GM21423 (cell line): ENCODE measurements at regions not wholly inside any gene's neighbourhood (a gene's known extent, or its start where the extent isn't known, plus 50 kb on each side); places are given as distances from the start of the nearest gene placed in this dataset.

Experiments used
- ATAC-seq: cut with Tn5 transposase; IDR thresholded peaks from one replicate; pipeline ENCODE4 v1.9.1; 2021; ENCODE audit warnings: mild to moderate bottlenecking, moderate library complexity; ENCODE audit not compliant: unreplicated experiment

DNA sequence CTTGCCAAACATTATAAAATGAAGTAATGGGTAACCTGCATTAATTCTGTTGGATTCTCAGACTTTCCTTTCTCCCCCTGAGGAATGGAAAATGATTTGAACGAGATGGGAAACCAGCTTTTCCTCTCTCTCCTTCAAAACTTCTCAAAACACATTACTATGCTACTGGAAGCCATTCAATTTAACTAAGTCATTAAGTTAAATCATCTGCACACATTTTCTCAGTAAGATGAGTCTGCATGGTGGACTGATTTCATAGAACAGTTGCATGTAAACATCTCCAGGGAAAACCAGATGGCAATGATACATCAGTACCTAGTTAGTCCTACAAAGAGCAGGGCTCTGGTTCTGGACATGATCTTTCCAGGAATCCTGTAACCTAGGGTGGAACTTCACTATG is 59.9 kb downstream of the BMP4 start:
- no peak for ATAC-seq

DNA sequence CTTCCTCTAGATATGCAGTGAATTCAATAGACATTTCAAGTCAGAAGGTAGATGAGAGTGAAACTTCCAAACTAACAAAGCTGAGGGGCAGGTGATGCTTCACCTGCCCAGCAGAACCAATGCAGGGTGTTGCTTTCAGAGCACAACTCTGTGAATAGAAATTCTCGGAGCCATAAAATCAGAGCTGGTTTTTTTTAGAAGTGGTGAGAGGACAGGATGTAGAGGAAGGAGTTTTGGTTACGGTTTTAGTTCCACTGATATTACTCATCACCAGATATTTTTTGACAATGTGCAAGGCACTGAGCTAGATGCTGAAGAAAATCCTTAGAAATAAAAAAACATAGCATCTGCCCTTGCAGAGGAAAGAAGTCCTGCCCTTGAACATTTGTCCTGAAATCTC is 62.2 kb downstream of the BMP4 start:
- ATAC-seq: peak; percentile 81

DNA sequence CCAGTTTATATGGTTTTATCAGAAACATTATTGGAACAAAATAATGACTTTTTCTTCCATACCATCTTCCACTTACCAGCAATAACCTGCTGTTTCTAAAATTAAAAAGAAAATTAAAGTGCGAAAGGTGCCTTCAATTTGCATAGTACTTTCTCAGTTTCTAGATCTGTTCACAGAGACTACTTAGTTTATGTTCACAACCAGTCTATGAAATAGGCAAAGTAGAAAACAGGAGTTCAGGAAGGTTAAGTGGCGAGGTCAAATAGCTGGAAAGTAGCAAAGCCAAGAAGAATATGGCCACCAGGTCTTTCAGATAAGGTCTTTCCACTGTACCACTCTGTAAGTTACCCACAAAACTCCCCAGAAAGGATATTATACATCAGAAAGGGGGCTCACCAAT is 63.3 kb downstream of the BMP4 start:
- ATAC-seq: no peak

DNA sequence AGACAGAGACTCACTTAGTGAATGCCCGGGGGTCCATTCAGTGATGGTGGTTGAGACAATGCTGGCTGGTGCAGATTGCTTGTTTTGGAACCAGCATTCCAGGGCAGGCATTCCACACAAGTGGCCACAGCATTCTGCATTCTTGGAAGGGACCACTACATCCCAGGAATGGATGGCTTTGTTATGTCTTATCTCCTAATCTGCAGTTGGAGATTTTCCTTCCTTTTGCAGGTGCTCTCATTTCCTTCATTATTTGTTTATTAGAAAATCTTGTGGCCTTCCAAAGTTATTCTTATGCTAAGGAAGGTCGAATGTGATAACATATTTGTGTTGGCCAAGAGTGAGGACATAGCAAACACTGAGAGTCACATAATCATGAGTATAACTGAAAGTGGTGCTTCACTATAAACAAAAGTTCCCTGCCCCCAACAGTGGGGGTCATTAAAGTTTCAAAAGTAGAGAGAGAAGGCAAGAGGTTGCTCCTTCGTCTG is 66.0 kb downstream of the BMP4 start:
- no peak for ATAC-seq

DNA sequence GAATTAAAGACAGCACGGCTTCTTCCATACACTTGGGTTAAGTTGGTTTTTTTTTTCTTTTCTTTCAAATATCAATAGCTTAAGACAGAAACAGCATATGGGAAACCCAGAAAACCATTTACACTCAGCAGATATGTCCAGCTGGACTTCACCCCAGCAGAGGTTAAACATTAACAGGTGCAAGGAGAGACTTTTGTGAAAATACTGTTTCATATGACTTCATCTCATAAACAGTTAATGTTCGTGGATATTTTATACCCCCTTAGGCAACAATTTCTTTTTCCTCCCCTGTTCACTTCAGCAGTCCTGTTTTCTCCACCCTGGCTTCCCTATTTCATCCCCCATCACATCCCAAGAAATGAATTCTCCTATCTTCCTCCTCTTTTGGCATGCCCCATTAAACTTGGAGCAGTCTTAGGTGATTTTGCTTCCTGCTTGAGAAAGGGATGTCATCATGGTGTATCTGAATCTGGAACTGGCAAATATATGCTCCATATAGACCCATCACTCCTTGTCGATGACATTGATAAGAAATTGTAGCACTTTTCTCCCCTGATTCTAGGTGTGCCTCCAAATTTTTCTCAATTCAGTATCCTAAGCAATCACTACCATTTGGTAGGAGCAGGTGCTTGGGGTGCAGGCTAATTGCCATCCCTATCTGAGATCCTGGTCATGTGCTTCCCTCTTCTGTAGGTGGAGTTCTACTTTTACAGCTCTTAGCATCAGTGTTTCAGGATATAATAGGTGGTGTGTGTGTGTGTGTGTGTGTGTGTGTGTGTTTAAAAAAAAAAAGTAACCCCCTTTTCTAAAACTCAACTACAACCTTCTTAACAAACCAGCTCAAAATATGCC is 67.9 kb downstream of the BMP4 start:
- no peak for ATAC-seq

DNA sequence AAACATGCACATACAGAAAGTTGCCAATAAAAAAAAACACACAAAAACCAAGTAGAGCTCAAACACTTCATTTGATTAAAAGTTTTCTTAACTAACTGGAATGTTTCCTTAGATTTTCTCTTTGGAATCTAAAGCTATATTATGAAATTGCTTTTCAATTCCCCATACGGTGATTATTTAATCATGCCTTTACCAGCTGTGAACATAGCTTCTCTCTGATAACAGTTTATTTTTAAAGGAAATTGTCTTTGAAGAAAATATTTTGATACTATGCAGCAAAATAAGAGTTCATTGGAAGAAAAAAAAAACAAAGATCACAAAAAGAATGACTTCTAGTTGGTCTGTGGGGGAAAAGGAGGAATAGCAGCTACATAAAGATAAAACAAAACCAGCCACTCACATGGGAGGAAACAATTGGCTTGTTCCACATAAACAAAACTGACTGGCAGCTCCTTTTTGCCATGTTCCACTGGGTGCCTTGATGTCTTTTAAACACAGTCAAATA is 71.4 kb downstream of the BMP4 start:
- no peak for ATAC-seq

DNA sequence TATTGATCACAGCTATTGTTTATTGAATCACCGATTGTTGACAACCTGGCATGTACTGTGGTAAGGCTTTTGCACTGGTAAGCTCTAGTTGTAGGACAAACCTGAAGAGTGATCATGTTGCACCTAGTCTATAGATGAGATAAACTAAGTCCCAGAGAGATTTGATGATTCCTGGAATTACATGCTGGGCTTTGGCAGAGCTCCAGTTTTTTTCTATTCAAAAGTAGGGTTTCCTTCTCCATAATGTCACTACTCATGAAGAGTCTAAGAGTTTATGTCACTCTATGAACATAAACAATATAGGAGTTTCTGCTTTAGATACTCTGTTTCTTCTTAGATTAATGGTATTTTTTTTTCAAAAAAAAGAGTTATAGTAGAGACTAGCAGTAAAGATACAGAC is 72.0 kb downstream of the BMP4 start:
- no peak for ATAC-seq

DNA sequence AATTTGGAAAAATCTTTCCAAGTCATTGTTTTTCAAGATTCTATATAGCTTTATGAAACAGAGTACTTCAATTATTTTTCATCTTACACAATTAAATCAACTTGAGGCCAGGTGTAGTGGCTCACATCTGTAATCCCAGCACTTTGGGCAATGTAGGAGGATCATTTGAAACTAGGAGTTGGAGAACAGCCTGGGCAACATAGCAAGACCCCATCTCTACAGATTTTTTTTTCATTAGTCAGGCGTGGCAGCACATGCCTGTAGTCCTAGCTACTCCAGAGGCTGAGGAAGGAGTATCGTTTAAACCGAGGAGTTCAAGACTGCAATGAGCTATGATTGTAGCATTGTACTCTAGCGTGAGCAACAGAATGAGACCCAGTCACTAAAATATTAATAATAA is 72.9 kb downstream of the BMP4 start:
- no peak for ATAC-seq

DNA sequence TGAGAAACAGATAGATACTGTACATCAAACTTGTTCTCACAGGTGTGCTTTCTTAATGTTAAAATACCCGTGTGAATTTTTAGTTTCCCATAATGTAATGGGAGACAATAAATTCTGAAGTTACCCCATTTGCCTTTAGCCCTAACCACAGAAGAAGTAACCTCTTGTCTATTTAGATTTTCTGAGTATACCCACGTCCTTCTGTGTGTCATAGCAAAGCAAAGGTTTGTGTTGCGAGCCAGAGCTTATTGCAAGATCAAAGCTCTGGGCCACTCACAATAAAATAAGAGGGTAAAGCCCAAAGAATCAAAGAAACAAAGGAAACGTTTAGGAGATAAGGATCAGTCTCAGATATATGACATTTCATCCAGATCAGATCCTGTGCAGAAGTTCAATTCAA is 73.9 kb downstream of the BMP4 start:
- no peak for ATAC-seq

DNA sequence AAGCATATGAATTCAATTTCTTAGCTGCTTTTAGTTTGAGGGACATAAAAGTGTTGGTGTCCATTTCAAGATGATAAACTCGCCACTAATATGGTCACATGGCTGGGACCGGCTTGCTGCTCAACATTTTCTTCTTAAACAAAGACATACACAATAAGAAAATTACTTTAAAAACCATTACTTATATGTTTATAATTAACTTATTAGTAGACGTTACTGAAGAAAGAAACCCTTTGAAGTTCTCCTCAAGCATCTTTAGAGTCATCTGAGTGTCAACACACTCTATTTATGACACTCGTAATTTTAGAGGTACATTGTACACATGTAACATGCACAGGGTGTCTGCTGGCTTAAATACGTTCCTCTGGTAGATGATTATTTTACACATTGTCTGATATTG is 74.7 kb downstream of the BMP4 start:
- ATAC-seq: no peak

DNA sequence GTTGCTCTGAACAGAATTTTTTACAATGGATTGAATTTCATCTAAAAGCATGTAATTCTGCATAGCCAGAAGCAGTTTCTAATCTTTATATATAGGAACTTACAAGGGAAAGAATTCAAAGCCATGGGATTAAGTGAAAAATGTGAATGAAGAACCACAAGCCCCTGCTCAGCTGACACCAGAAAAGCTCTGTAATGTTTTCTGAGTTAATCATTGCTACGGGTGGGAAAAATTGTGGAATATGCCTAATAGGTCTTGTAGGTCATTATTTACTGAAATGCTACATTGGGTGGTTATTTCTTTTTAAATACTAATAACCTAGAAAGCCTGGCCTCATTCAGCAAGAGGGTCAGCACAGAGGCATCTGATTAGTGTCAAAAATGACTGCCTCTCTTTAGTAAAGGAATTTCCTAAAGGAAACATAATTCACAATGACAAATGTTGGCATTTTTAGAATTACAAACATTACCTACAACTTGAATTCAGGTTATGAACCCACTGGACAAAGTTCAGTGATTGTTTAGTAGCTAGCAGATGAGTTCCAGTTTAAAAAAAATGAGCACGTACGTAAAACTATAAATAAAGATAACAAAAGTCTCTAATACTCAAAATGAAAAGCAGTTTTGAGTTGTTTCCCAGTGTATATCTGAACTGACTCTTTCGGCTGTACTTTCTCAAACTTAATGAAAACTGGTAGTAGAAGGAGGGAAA is 75.3 kb downstream of the BMP4 start:
- no peak for ATAC-seq

DNA sequence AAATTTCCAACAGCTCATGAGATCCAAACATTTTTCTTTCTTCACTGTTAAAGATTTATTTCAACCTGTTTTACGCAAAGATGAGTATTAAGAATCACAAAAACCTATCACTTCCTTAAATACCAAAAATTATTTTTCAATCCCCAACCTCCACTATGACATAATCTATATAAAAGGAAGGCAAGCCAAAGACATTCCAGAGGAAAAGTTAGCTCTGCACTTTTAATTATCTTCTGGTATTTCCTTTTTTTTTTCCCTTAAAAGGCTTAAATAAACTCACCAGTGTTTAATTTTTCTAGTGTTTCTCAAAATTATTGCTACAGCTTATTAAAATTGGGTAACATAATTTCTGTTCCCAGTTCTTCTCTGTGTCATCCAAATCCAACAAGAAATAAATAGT is 75.9 kb downstream of the BMP4 start:
- ATAC-seq: no peak

DNA sequence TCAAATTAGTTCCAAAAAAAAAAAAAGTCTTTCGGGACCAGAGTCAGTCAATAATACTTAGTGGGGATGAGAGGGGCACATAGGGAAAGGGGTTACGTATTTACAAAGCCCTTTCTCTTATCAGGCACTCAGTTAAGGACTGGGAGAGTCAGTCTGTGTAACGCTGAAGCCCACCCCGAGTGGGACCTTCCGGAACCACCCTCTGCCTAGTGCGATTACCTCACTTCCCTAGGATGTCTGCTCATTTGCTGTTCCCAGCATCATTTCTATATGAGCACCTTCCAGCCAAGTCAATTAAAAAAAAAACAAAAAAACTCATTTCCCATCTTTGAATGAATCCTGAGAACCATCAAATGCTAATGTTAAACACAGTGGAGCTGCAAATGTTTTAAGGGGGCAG is 76.9 kb downstream of the BMP4 start:
- no peak for ATAC-seq

DNA sequence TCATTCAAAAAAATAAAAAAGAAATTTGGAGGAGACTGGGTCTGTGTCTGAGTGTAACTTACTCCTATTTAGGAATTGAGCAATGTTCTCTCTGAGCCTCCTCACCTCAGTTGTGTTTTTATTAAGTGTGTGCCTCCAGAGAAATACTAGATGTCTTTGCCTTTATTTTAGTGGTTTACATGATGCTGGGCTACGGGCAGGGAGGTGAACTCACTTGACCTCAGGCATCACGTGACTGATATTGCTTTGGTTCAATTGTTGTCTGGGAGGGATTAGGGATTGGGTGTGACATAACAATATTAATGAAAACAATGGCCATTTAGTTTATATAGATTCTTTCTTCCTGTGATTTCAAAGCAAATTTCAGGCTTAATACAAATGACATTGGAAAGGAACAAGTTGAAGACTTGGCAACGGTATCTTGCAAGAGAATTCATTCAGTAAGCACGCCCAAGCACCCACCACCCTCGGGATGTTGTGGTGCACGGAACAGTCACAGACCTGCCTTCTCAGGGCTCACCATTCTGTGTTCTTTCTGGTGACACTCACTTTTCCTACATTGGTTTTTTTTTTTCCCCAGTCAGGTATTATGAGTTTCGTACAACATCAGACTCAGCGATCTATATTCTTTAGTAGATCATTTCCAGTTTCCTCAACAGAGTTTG is 77.5 kb downstream of the BMP4 start:
- no peak for ATAC-seq

DNA sequence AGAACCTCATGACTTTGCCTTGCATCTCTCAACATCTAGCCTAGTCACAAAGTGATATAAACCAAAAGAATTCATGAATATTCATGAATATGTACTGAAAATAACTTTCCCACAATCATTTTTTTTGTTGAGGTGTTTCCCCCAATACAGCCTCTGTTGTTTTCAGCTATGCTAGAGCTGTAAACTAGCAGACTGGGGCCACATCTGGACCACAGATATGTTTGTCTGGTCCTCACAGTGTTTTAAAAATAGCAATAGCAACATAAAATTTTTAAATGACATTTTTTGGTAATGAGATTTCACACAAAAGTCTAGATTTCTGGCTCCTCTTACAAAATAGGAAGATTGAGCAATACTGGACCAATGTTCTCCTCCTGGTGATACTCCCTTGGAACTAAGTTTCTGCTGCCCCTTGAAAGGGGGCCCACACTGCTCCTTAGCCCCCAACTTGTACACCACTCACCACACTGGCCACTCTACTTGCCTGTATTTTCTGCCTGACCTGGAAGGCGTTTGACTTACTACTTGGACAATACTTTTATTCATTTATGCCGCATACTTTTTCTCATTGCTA is 81.2 kb downstream of the BMP4 start:
- ATAC-seq: no peak

DNA sequence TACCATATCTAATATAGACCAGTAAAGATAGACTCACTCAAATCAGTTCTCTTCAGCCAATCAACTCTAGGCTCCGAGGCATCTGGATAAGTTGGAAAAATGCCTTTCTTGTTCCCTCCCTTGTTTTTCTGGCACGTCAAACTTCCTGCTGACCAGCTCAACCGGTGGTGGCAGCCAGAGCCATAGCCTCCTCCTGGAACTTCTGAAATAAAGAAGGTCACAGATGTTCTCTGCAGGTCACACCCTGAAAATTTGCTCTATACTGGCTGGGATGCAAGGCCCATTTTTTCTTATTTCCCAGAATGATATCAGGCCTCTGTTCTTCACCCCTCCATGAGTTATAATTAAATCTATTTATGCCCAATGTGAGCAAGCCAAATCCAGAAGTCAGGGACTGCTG is 81.9 kb downstream of the BMP4 start:
- ATAC-seq: no peak

DNA sequence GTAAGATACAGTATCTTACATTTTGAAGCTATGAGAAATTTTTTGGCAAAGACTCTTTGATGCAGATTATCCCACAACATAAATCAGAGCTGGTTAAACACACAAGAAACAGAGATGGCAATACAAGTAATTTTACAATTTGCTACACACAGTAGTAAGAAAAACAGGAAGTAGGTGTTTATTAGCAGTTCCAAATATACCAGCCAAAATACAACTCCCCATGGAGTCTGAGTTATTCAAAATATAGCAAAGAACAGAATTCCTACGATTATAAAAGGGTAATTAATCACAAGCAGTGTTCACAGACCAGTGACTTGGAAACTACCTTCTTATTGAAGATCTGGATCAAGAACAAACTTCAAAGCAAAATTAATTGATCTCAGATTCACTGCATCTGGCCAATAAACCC is 83.9 kb downstream of the BMP4 start:
- no peak for ATAC-seq

DNA sequence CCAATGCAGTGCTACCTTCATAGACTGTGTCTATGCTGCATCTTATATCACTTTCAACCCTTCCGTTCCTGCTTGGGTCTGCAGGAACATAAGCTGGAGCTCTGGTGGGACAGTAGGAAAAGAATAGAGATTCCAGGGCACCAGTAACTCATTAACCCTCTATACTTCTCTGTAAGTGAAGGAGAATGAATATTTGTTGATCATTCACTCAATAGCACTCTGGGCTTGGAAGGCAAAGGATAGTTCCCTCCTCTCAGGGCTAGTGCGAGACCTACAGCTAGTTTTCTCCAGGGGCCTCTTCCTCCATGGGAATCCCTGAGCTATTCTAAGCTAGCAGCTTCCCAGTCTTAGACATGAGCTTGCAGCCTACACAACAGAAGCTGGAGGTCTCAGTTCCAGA is 84.7 kb downstream of the BMP4 start:
- no peak for ATAC-seq

DNA sequence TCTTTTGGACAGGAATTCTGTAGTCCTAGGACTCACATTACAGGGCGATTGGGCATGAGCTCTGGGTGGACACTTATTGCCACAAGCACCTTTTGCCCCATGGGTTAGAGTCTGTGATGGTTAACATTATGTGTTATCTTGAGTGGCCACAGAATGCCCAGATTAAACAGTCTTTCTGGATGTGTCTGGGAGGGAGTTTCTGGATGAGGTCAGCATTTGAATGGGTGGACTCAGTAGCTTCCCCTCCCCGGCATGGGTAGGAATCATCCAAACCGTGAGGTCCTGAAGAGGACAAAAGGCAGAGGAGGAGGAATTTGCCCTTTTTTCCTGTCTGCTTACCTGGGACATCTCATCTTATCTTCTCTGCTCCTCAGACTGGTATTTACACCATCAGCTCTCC is 85.6 kb downstream of the BMP4 start:
- no peak for ATAC-seq

DNA sequence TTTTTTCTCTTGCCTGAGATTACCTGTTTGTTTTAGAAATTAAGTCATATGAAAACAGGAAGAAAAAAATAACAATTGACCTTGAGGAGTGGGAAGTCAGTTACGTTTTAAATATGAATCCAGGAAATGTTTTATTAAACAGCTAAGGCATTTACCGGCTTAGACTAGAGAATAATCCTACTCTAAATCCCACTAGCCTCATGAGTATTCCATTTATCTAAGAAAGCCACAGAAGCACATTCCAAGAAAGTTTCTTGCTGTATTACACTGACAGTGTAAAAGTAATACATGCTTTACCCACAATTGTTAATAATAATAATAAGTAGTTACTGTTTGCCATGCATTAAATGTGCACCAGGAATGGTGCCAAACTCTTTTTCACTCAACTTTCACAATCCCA is 90.9 kb downstream of the BMP4 start:
- ATAC-seq: no peak

DNA sequence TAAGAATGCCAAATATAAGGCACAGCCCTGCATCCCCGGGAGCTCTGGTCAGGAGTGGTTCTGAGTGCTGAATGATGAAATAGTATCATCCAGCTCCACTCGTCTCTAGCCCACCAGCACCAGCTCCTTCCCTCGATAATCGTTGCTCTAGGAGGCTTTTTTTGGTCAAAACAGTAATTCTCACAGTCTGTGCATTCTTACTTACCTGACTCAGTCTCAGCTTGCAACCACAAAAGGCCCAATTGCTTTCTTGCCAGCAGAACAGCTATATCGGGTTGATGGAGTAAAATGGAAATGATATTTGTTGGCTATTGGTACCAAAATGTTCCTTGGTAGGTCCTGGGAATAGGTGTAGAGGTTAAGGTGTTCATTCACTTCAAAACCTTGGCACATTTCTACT is 94.8 kb downstream of the BMP4 start:
- no peak for ATAC-seq
